GM21717 (cell line): ENCODE measurements at regions not wholly inside any gene's neighbourhood (a gene's known extent, or its start where the extent isn't known, plus 50 kb on each side); places are given as distances from the start of the nearest gene placed in this dataset.

ENCODE experiments used
- ATAC-seq: cut with Tn5 transposase; IDR thresholded peaks from one replicate; pipeline ENCODE4 v1.9.1; 2021; ENCODE audit warnings: mild to moderate bottlenecking, moderate library complexity; ENCODE audit not compliant: unreplicated experiment

GRCh38 chr5:171509467-171509866 lies 90.0 kb downstream of the FGF18 start:
- no peak for ATAC-seq

GRCh38 chr5:171512397-171512796 lies 93.0 kb downstream of the FGF18 start:
- ATAC-seq: no peak

- ATAC-seq: no peak
These were observed 94.1 kb downstream of the FGF18 start for GRCh38 chr5:171513591-171513990.

GRCh38 chr5:171518916-171519315 lies 99.5 kb downstream of the FGF18 start:
- ATAC-seq: no peak

GRCh38 chr5:171520300-171521174 lies 101.1 kb downstream of the FGF18 start:
- ATAC-seq: no peak

GRCh38 chr5:171521219-171521633 lies 101.8 kb downstream of the FGF18 start:
- no peak for ATAC-seq

GRCh38 chr5:171521679-171522078 lies 102.2 kb downstream of the FGF18 start:
- no peak for ATAC-seq

- ATAC-seq: no peak
These were observed 104.3 kb downstream of the FGF18 start for GRCh38 chr5:171523781-171524180.

GRCh38 chr5:171524466-171524865 lies 105.0 kb downstream of the FGF18 start:
- no peak for ATAC-seq

GRCh38 chr5:171525085-171525484 lies 105.6 kb downstream of the FGF18 start:
- ATAC-seq: no peak

- ATAC-seq: no peak
These were observed 108.6 kb downstream of the FGF18 start for GRCh38 chr5:171528036-171528435.

- no peak for ATAC-seq
These were observed 109.6 kb downstream of the FGF18 start for GRCh38 chr5:171528865-171529614.

- no peak for ATAC-seq
These were observed 112.2 kb downstream of the FGF18 start for GRCh38 chr5:171531638-171532037.

- ATAC-seq: no peak
These were observed 113.7 kb downstream of the FGF18 start for GRCh38 chr5:171533153-171533552.

GRCh38 chr5:171534043-171534895 lies 114.8 kb downstream of the FGF18 start:
- ATAC-seq: no peak

- no peak for ATAC-seq
These were observed 115.7 kb downstream of the FGF18 start for GRCh38 chr5:171535162-171535561.

GRCh38 chr5:171537070-171537849 lies 117.8 kb downstream of the FGF18 start:
- no peak for ATAC-seq

- no peak for ATAC-seq
These were observed 118.6 kb downstream of the FGF18 start for GRCh38 chr5:171537923-171538537.

GRCh38 chr5:171538681-171539080 lies 119.2 kb downstream of the FGF18 start:
- ATAC-seq: no peak

- no peak for ATAC-seq
These were observed 121.4 kb downstream of the FGF18 start for GRCh38 chr5:171540865-171541264.
